ENCODE measurements at regions not wholly inside any gene's neighbourhood (a gene's known extent, or its start where the extent isn't known, plus 50 kb on each side); places are given as distances from the start of the nearest gene placed in this dataset.
"Not testable (repeated sequence)": the region's sequence is repeated elsewhere in the genome, so short reads cannot be mapped to it uniquely, and the experiment has no call there.

- no peak for DNase-seq (ENCODE audit: low read depth, low spot score)
Observed at GRCh38 chr10:11691319-11691755, 50.8 kb upstream of the ECHDC3 start.

- no peak for DNase-seq (ENCODE audit: low read depth, low spot score)
Observed at GRCh38 chr10:11689945-11690736, 52.0 kb upstream of the ECHDC3 start.

GRCh38 chr10:11688448-11688795 lies 53.8 kb upstream of the ECHDC3 start:
- DNase-seq (ENCODE audit: low read depth, low spot score), result not testable (repeated sequence)

- no peak for DNase-seq (ENCODE audit: low read depth, low spot score)
Observed at GRCh38 chr10:11687779-11688447, 54.3 kb upstream of the ECHDC3 start.

GRCh38 chr10:11687357-11687771 lies 54.8 kb upstream of the ECHDC3 start:
- DNase-seq (ENCODE audit: low read depth, low spot score), result peak; percentile 89

- no peak for DNase-seq (ENCODE audit: low read depth, low spot score)
Observed at GRCh38 chr10:11685787-11686218, 56.4 kb upstream of the ECHDC3 start.

GRCh38 chr10:11684717-11685645 lies 57.2 kb upstream of the ECHDC3 start:
- peak; percentile 78 for DNase-seq (ENCODE audit: low read depth, low spot score)

GRCh38 chr10:11684341-11684716 lies 57.9 kb upstream of the ECHDC3 start:
- DNase-seq (ENCODE audit: low read depth, low spot score), result not testable (repeated sequence)

GRCh38 chr10:11683529-11684320 lies 58.5 kb upstream of the ECHDC3 start:
- no peak for DNase-seq (ENCODE audit: low read depth, low spot score)

GRCh38 chr10:11682851-11683250 lies 59.3 kb upstream of the ECHDC3 start:
- DNase-seq (ENCODE audit: low read depth, low spot score), result no peak

GRCh38 chr10:11682267-11682683 lies 59.9 kb upstream of the ECHDC3 start:
- no peak for DNase-seq (ENCODE audit: low read depth, low spot score)

GRCh38 chr10:11680496-11680895 lies 61.7 kb upstream of the ECHDC3 start:
- no peak for DNase-seq (ENCODE audit: low read depth, low spot score)

GRCh38 chr10:11679946-11680345 lies 62.2 kb upstream of the ECHDC3 start:
- DNase-seq (ENCODE audit: low read depth, low spot score), result no peak

- DNase-seq (ENCODE audit: low read depth, low spot score), result no peak
Observed at GRCh38 chr10:11678074-11678793, 63.9 kb upstream of the ECHDC3 start.

GRCh38 chr10:11677480-11677879 lies 64.7 kb upstream of the ECHDC3 start:
- DNase-seq (ENCODE audit: low read depth, low spot score), result no peak

- DNase-seq (ENCODE audit: low read depth, low spot score), result no peak
Observed at GRCh38 chr10:11673346-11674280, 62.2 kb upstream of the USP6NL start.

- no peak for DNase-seq (ENCODE audit: low read depth, low spot score)
Observed at GRCh38 chr10:11672836-11673235, 61.4 kb upstream of the USP6NL start.

- DNase-seq (ENCODE audit: low read depth, low spot score), result no peak
Observed at GRCh38 chr10:11670381-11670780, 58.9 kb upstream of the USP6NL start.

GRCh38 chr10:11668847-11669610 lies 57.6 kb upstream of the USP6NL start:
- no peak for DNase-seq (ENCODE audit: low read depth, low spot score)

Measured in ELF-1 (cell line).